SK-N-SH treated with all-trans-retinoic acid at 6 μM for 48 hours (cell line): ENCODE measurements at regions not wholly inside any gene's neighbourhood (a gene's known extent, or its start where the extent isn't known, plus 50 kb on each side); places are given as distances from the start of the nearest gene placed in this dataset.

Experiments
- ATAC-seq: fragments of 200-7000 bp; cut with Tn5 transposase; 3 replicates; pipeline ENCODE4 v1.9.1; 2020; ENCODE audit warnings: mild to moderate bottlenecking, moderate library complexity
- ARNTL ChIP-seq: fragments of 450-650 bp; formaldehyde crosslinking; IDR thresholded peaks from 2 replicates; pipeline ENCODE4 v1.5.0; 2020; ENCODE audit warnings: low read depth, mild to moderate bottlenecking, moderate library complexity, borderline replicate concordance
- BACH2 ChIP-seq: fragments of 250-450 bp; sonication (Bioruptor Pico); IDR thresholded peaks from 2 replicates; pipeline ENCODE4 v1.9.0; 2021; ENCODE audit warnings: mild to moderate bottlenecking, borderline replicate concordance
- CSDC2 ChIP-seq: fragments of 250-450 bp; sonication (Bioruptor Pico); IDR thresholded peaks from 2 replicates; pipeline ENCODE4 v1.5.0; 2020; ENCODE audit warnings: mild to moderate bottlenecking, moderate library complexity
- CSRNP3 ChIP-seq: fragments of 250-450 bp; sonication (Bioruptor Pico); IDR thresholded peaks from 2 replicates; pipeline ENCODE4 v1.5.1; 2021; ENCODE audit warnings: mild to moderate bottlenecking, moderate library complexity
- ESRRG ChIP-seq: fragments of 250-450 bp; sonication (Bioruptor Pico); IDR thresholded peaks from 2 replicates; pipeline ENCODE4 v1.6.1; 2021; ENCODE audit warnings: mild to moderate bottlenecking
- GLIS3 ChIP-seq: fragments of 250-450 bp; sonication (Bioruptor Pico); IDR thresholded peaks from 2 replicates; pipeline ENCODE4 v1.5.0; 2020; ENCODE audit warnings: mild to moderate bottlenecking, moderate library complexity
- ISL1 ChIP-seq: fragments of 250-450 bp; sonication (Bioruptor Pico); IDR thresholded peaks from 2 replicates; pipeline ENCODE4 v2.1.2; 2022; ENCODE audit warnings: mild to moderate bottlenecking, moderate library complexity
- OSR1 ChIP-seq: fragments of 250-450 bp; sonication (Bioruptor Pico); IDR thresholded peaks from 2 replicates; pipeline ENCODE4 v1.8.0; 2022; ENCODE audit warnings: moderate library complexity, mild to moderate bottlenecking, inconsistent platforms
- POU6F1 ChIP-seq: fragments of 250-450 bp; sonication (Bioruptor Pico); IDR thresholded peaks from 2 replicates; pipeline ENCODE4 v1.8.0; 2021; ENCODE audit warnings: low read depth, mild to moderate bottlenecking, moderate library complexity, borderline replicate concordance
- PPARA ChIP-seq: fragments of 250-450 bp; sonication (Bioruptor Pico); IDR thresholded peaks from 2 replicates; pipeline ENCODE4 v1.5.0; 2020; ENCODE audit warnings: mild to moderate bottlenecking, borderline replicate concordance
- RARB ChIP-seq: fragments of 250-450 bp; sonication (Bioruptor Pico); IDR thresholded peaks from 2 replicates; pipeline ENCODE4 v1.8.0; 2021; ENCODE audit warnings: mild to moderate bottlenecking, moderate library complexity
- SNAI2 ChIP-seq: fragments of 250-450 bp; sonication (Bioruptor Pico); IDR thresholded peaks from 2 replicates; pipeline ENCODE4 v1.5.0; 2020; ENCODE audit warnings: mild to moderate bottlenecking, moderate library complexity
- TOX ChIP-seq: fragments of 250-450 bp; sonication (Bioruptor Pico); IDR thresholded peaks from 2 replicates; pipeline ENCODE4 v1.8.0; 2021; ENCODE audit warnings: mild to moderate bottlenecking, moderate library complexity, borderline replicate concordance
- ZC3H10 ChIP-seq: fragments of 250-450 bp; sonication (Bioruptor Pico); IDR thresholded peaks from 2 replicates; pipeline ENCODE4 v1.5.1; 2021; ENCODE audit warnings: mild to moderate bottlenecking, moderate library complexity
- ZFP3 ChIP-seq: fragments of 250-450 bp; sonication (Bioruptor Pico); IDR thresholded peaks from 2 replicates; pipeline ENCODE4 v1.5.0; 2020; ENCODE audit warnings: mild to moderate bottlenecking, moderate library complexity
- ZFP30 ChIP-seq: fragments of 450-650 bp; formaldehyde crosslinking; IDR thresholded peaks from 2 replicates; pipeline ENCODE4 v1.5.0; 2022; ENCODE audit warnings: mild to moderate bottlenecking, moderate library complexity
- ZNF565 ChIP-seq: fragments of 450-650 bp; formaldehyde crosslinking; conservative IDR thresholded peaks from 2 replicates; pipeline ENCODE4 v1.5.0; 2020; ENCODE audit warnings: low read depth, mild to moderate bottlenecking, moderate library complexity
- ZNF70 ChIP-seq: fragments of 450-650 bp; formaldehyde crosslinking; IDR thresholded peaks from 2 replicates; pipeline ENCODE4 v1.5.0; 2020; ENCODE audit warnings: mild to moderate bottlenecking, moderate library complexity
- ZNF8 ChIP-seq: fragments of 450-650 bp; formaldehyde crosslinking; IDR thresholded peaks from 2 replicates; pipeline ENCODE4 v1.5.0; 2020; ENCODE audit warnings: mild to moderate bottlenecking, moderate library complexity
- TF ChIP-seq, protein P1 (sequence below): fragments of 250-450 bp; sonication (Bioruptor Pico); IDR thresholded peaks from 2 replicates; pipeline ENCODE4 v1.8.0; 2020; ENCODE audit warnings: mild to moderate bottlenecking, moderate library complexity, borderline replicate concordance
- TF ChIP-seq, protein P2 (sequence below): fragments of 250-450 bp; sonication (Bioruptor Pico); IDR thresholded peaks from 2 replicates; pipeline ENCODE4 v1.5.0; 2020; ENCODE audit warnings: mild to moderate bottlenecking, moderate library complexity
- TF ChIP-seq, protein P3 (sequence below): fragments of 250-450 bp; sonication (Bioruptor Pico); IDR thresholded peaks from 2 replicates; pipeline ENCODE4 v1.5.1; 2020; ENCODE audit warnings: low read depth, mild to moderate bottlenecking, moderate library complexity

- TF ChIP-seq ZFP30 (CRISPR knock-in tag) = no peak
- TF ChIP-seq SNAI2 (CRISPR knock-in tag) = no peak
- TF ChIP-seq RARB (CRISPR knock-in tag) = no peak
- no peak for TF ChIP-seq ISL1 (CRISPR knock-in tag)
- TF ChIP-seq, protein P1, sequence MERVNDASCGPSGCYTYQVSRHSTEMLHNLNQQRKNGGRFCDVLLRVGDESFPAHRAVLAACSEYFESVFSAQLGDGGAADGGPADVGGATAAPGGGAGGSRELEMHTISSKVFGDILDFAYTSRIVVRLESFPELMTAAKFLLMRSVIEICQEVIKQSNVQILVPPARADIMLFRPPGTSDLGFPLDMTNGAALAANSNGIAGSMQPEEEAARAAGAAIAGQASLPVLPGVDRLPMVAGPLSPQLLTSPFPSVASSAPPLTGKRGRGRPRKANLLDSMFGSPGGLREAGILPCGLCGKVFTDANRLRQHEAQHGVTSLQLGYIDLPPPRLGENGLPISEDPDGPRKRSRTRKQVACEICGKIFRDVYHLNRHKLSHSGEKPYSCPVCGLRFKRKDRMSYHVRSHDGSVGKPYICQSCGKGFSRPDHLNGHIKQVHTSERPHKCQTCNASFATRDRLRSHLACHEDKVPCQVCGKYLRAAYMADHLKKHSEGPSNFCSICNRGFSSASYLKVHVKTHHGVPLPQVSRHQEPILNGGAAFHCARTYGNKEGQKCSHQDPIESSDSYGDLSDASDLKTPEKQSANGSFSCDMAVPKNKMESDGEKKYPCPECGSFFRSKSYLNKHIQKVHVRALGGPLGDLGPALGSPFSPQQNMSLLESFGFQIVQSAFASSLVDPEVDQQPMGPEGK (CRISPR knock-in tag) = no peak
- no peak for TF ChIP-seq BACH2
- no peak for TF ChIP-seq ESRRG (CRISPR knock-in tag)
- no peak for TF ChIP-seq ZNF70 (CRISPR knock-in tag)
- TF ChIP-seq GLIS3 = no peak
- TF ChIP-seq, protein P2, sequence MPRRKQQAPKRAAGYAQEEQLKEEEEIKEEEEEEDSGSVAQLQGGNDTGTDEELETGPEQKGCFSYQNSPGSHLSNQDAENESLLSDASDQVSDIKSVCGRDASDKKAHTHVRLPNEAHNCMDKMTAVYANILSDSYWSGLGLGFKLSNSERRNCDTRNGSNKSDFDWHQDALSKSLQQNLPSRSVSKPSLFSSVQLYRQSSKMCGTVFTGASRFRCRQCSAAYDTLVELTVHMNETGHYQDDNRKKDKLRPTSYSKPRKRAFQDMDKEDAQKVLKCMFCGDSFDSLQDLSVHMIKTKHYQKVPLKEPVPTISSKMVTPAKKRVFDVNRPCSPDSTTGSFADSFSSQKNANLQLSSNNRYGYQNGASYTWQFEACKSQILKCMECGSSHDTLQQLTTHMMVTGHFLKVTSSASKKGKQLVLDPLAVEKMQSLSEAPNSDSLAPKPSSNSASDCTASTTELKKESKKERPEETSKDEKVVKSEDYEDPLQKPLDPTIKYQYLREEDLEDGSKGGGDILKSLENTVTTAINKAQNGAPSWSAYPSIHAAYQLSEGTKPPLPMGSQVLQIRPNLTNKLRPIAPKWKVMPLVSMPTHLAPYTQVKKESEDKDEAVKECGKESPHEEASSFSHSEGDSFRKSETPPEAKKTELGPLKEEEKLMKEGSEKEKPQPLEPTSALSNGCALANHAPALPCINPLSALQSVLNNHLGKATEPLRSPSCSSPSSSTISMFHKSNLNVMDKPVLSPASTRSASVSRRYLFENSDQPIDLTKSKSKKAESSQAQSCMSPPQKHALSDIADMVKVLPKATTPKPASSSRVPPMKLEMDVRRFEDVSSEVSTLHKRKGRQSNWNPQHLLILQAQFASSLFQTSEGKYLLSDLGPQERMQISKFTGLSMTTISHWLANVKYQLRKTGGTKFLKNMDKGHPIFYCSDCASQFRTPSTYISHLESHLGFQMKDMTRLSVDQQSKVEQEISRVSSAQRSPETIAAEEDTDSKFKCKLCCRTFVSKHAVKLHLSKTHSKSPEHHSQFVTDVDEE (CRISPR knock-in tag) = no peak
- TF ChIP-seq, protein P3, sequence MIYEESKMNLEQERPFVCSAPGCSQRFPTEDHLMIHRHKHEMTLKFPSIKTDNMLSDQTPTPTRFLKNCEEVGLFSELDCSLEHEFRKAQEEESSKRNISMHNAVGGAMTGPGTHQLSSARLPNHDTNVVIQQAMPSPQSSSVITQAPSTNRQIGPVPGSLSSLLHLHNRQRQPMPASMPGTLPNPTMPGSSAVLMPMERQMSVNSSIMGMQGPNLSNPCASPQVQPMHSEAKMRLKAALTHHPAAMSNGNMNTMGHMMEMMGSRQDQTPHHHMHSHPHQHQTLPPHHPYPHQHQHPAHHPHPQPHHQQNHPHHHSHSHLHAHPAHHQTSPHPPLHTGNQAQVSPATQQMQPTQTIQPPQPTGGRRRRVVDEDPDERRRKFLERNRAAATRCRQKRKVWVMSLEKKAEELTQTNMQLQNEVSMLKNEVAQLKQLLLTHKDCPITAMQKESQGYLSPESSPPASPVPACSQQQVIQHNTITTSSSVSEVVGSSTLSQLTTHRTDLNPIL = no peak
- TF ChIP-seq ZFP3 (CRISPR knock-in tag) = no peak
- no peak for TF ChIP-seq TOX (CRISPR knock-in tag)
- TF ChIP-seq CSRNP3 (CRISPR knock-in tag) = no peak
- no peak for TF ChIP-seq ZNF565 (CRISPR knock-in tag)
- no peak for TF ChIP-seq PPARA (CRISPR knock-in tag)
- no peak for TF ChIP-seq CSDC2 (CRISPR knock-in tag)
- no peak for TF ChIP-seq OSR1 (CRISPR knock-in tag)
- TF ChIP-seq ARNTL = no peak
- ATAC-seq = no peak
Measured at GRCh38 chr10:33617381-33618080, 283.1 kb upstream of the NRP1 start.

- ATAC-seq = no peak
- TF ChIP-seq ZNF8 (no peak), ISL1 (CRISPR knock-in tag) (no peak), OSR1 (CRISPR knock-in tag) (no peak), ZC3H10 (CRISPR knock-in tag) (no peak), CSRNP3 (CRISPR knock-in tag) (no peak), SNAI2 (CRISPR knock-in tag) (no peak), POU6F1 (no peak), CSDC2 (CRISPR knock-in tag) (no peak), GLIS3 (no peak), ARNTL (no peak), ZNF70 (CRISPR knock-in tag) (no peak)
- TF ChIP-seq, protein P3 = no peak
Measured at GRCh38 chr10:33616956-33617355, 282.5 kb upstream of the NRP1 start.
